Spleen (tissue), 11 donors: ENCODE measurements at regions not wholly inside any gene's neighbourhood (a gene's known extent, or its start where the extent isn't known, plus 50 kb on each side); places are given as distances from the start of the nearest gene placed in this dataset.
A peak's percentile ranks its signal among the peaks of the same experiment; 100 is the strongest.

Experiments
- DNase-seq: peaks from one replicate; pipeline ENCODE4 v3.0.0-alpha.2; 2020
- H3K27ac ChIP-seq, 8 donors: fragments of 200-600 bp; sonication (generic) in 7 of 8; 1 replicate in 4 of 8; 2 replicates in 4 of 8; pipeline versions ENCODE4 v1.5.0 to v1.8.0; 2016 to 2021; ENCODE audit warnings: inconsistent platforms in 4 of 8, mild to moderate bottlenecking in 4 of 8, moderate library complexity in 1 of 8
- H3K27me3 ChIP-seq, 7 donors: fragments of 200-600 bp; sonication (generic) in 6 of 7; replicated peaks in 1 of 7; 1 replicate in 4 of 7; 2 replicates in 3 of 7; pipeline versions ENCODE4 v1.5.0 to v1.8.0; 2016 to 2021; ENCODE audit warnings: inconsistent platforms in 3 of 7, mild to moderate bottlenecking in 1 of 7
- H3K36me3 ChIP-seq, 6 donors: fragments of 200-600 bp; sonication (generic) in 5 of 6; 1 replicate in 4 of 6; 2 replicates in 2 of 6; pipeline versions ENCODE4 v1.5.0 to v1.8.0; 2016 to 2021; ENCODE audit warnings: inconsistent platforms in 2 of 6
- H3K4me1 ChIP-seq, 6 donors: fragments of 200-600 bp; sonication (generic) in 5 of 6; 1 replicate in 3 of 6; 2 replicates in 3 of 6; pipeline versions ENCODE4 v1.5.0 to v1.8.0; 2016 to 2021; ENCODE audit warnings: inconsistent platforms in 3 of 6
- H3K4me3 ChIP-seq, 8 donors: fragments of 200-600 bp; sonication (generic) in 7 of 8; 1 replicate in 4 of 8; 2 replicates in 4 of 8; pipeline versions ENCODE4 v1.5.0 to v1.8.0; 2016 to 2021; ENCODE audit warnings: inconsistent platforms in 4 of 8, mild to moderate bottlenecking in 4 of 8, moderate library complexity in 2 of 8
- H3K9me3 ChIP-seq, 8 donors: fragments of 200-600 bp; sonication (generic) in 7 of 8; 1 replicate in 4 of 8; 2 replicates in 4 of 8; pipeline versions ENCODE4 v1.5.0 to v1.8.0; 2016 to 2021; ENCODE audit warnings: inconsistent platforms in 4 of 8
- POLR2A ChIP-seq, 3 donors: fragments of 450-650 bp; IDR thresholded peaks; one replicate each; pipeline ENCODE4 v1.5.1; 2017; ENCODE audit warnings: antibody characterized with exemption in 3 of 3, mild to moderate bottlenecking in 1 of 3
- POLR2AphosphoS5 ChIP-seq, 3 donors: sonication (generic); formaldehyde crosslinking; IDR thresholded peaks; one replicate each; pipeline ENCODE4 v1.5.1; 2017; ENCODE audit warnings: antibody characterized with exemption in 3 of 3
- WGBS, 5 donors: extraction: QIAGEN DNeasy Blood & Tissue Kit in 3 of 5; methylation state at CpG; one replicate each; pipeline versions ENCODE4 v1.1.5 to v1.1.7; 2013 to 2018; 5-methylcytosine and 5-hydroxymethylcytosine counted together
- intact Hi-C: fragments of 100-400 bp; cut with DNase I; formaldehyde crosslinking; loops from one replicate; pipeline ENCODE4 v1.15.0; 2023; ENCODE audit warnings: low total_unique reads
- TF ChIP-seq, protein P1 (sequence below), 11 experiments: fragments of 200-600 bp in 7 of 11; fragments of 450-650 bp in 4 of 11; sonication (generic) in 4 of 11; IDR thresholded peaks in 8 of 11; conservative IDR thresholded peaks in 3 of 11; 1 replicate in 7 of 11; 2 replicates in 4 of 11; pipeline versions ENCODE4 v1.4.0 to v1.8.0; 2016 to 2021; ENCODE audit warnings: antibody characterized with exemption in 11 of 11, inconsistent platforms in 4 of 11, mild to moderate bottlenecking in 1 of 11
- donor health status: healthy with polysubstance abuse.
- donor health status: DM: no; HTN: no; CAD: no; lungs with moderate emphysema.
- donor health status: DM: no; HTN: no; CAD: no.
- donor health status: Bipolar disorder and iron deficiency.
- donor health status: healthy.
- donor health status: DM: no; HTN: no; CAD: no.
- donor health status: DM: yes; HTN: yes; CAD: no.

DNA sequence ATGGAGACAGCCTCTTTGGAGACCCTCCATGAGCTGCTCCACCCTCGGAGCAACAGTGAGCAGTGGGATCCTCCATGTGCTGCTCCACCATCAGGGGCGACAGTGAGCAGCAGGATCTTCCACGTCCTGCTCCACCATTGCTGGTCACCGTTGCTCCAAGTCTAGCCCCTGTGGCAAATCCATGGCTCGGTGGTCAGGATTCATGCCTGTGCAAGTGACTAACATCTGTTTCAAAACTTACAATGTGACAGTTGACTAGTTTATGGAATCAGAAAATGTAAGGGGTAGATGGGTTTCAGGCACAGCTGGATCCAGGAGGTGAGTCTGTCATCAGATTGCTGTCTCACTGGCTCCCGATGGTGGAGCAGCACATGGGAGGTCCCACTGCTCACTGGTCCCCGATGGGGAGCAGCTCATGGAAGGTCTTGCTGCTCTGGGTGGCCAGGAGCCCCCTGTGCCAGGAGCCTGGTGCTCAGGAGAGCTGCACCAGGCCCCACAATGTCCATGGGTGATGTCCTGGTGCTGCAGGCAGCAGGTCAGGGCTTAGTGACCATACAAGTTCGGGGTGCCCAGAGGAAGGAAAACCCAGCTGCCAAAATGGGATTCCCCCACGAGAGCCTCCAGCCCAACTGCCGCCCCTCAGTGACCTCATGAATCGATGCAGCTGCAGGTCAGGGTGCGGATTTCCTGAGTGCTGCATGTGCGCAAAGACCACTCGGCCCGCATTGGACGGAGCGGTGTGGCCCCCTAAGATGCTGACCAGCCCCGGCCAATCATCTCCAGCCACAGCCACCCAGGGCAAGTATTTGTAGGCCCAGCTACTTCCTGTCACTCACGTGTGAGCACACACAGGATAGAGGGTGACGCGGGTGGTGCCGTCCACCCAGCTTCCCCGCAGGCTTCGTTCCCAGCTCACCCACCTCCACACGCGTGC, 116.5 kb upstream of the OTOS start:
- peaks cover 0 to 23% (median 5%) of the 10 kb centered on the region in 6 donors for H3K4me1 ChIP-seq
- peaks cover 0 to 3% (median 0%) of the 10 kb centered on the region in 7 donors for H3K27me3 ChIP-seq
- no peak overlapping the region for H3K27ac ChIP-seq
- peaks cover 0 to 8% (median 3%) of the 10 kb centered on the region in 8 donors for H3K9me3 ChIP-seq
- no peak overlapping the region for H3K4me3 ChIP-seq
- TF ChIP-seq POLR2A (IDR thresholded peaks at IDR 0.05) (no peak), POLR2AphosphoS5 (IDR thresholded peaks at IDR 0.05) (no peak)
- TF ChIP-seq, protein P1, sequence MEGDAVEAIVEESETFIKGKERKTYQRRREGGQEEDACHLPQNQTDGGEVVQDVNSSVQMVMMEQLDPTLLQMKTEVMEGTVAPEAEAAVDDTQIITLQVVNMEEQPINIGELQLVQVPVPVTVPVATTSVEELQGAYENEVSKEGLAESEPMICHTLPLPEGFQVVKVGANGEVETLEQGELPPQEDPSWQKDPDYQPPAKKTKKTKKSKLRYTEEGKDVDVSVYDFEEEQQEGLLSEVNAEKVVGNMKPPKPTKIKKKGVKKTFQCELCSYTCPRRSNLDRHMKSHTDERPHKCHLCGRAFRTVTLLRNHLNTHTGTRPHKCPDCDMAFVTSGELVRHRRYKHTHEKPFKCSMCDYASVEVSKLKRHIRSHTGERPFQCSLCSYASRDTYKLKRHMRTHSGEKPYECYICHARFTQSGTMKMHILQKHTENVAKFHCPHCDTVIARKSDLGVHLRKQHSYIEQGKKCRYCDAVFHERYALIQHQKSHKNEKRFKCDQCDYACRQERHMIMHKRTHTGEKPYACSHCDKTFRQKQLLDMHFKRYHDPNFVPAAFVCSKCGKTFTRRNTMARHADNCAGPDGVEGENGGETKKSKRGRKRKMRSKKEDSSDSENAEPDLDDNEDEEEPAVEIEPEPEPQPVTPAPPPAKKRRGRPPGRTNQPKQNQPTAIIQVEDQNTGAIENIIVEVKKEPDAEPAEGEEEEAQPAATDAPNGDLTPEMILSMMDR (IDR thresholded peaks at IDR 0.05 in 8 of 11, conservative IDR thresholded peaks at IDR 0.05 in 3 of 11): no peak
- 81 to 87% (median 84%) methylated on average over 16 to 26 of the region's 26 CpGs for WGBS, 5 donors
- DNase-seq: peak; percentile 52
- intact Hi-C loops: no loop called here
- H3K36me3 ChIP-seq: no peaks in the 10 kb centered on the region

DNA sequence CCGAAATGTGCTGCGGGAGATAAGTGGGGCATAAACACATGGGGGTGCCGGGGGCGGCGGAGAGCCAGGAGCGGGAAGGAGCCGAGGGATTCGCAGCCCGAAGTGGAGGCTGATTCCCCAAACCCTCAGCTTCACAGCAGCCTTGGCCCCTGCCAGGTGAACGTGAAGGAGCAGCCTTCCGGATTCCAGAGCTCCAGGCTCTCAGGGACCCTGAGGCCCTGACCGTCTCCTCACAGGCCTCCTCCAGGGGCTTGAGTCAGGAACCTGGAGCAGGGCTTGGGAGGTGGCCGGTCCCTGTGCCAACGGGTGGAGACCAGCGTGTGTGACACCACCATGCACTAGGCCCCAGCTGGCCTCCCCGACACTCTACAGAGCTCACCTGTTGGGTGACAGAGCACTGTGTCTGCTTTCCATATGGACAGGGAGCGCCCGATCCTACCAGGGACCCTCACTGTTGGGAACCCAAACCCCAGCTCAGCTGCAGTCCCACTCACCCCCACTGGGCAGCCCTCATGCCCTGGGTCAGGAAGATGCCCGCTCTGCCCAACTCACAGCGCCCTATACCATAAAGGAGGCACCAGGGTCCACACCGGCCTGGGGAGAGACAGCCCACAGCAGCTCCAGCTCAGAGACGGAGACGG, 117.6 kb upstream of the OTOS start:
- intact Hi-C loops: no loop called here
- peak; percentile 60 for DNase-seq
- WGBS, 5 donors: 86 to 96% (median 94%) methylated on average over 17 to 23 of the region's 23 CpGs
- peaks cover 0 to 19% (median 4%) of the 10 kb centered on the region in 6 donors for H3K4me1 ChIP-seq
- H3K9me3 ChIP-seq: peaks cover 2 to 19% (median 14%) of the 10 kb centered on the region in 8 donors
- TF ChIP-seq, protein P1 (IDR thresholded peaks at IDR 0.05 in 8 of 11, conservative IDR thresholded peaks at IDR 0.05 in 3 of 11): no peak
- TF ChIP-seq POLR2A (IDR thresholded peaks at IDR 0.05): no peak
- TF ChIP-seq POLR2AphosphoS5 (IDR thresholded peaks at IDR 0.05): no peak
- H3K27ac ChIP-seq: peak overlapping the region in 3 of 8 donors; percentile 70 to 77 (median 74)
- peaks cover 0 to 3% (median 0%) of the 10 kb centered on the region in 7 donors for H3K27me3 ChIP-seq
- H3K36me3 ChIP-seq: no peaks in the 10 kb centered on the region
- no peak overlapping the region for H3K4me3 ChIP-seq

DNA sequence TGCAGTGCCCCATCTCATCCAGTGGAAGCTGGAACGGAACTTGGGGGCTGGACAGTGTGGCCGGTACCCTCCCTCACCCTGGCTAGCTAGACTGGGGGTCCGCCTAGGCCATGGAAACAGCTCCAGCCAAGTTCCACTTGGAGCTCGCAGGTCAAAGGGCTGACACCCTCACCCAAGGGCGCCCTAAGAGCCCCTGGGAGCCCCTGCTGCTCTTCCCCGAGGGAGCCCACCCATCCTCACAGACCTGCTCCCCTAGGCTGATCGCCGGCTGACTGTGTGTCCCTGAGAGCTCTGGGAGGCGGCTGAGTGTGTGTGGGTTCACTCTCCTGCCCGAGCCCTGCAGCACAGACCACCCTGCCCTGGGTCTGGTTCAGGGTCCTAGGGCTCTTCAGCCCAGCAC, 118.2 kb upstream of the OTOS start:
- DNase-seq: peak; percentile 58
- TF ChIP-seq POLR2AphosphoS5 (IDR thresholded peaks at IDR 0.05) (no peak), POLR2A (IDR thresholded peaks at IDR 0.05) (no peak)
- TF ChIP-seq, protein P1 (IDR thresholded peaks at IDR 0.05 in 8 of 11, conservative IDR thresholded peaks at IDR 0.05 in 3 of 11): no peak
- H3K36me3 ChIP-seq: no peaks in the 10 kb centered on the region
- H3K27ac ChIP-seq: peak overlapping the region in 6 of 8 donors; percentile 36 to 77 (median 72)
- H3K4me3 ChIP-seq: no peak overlapping the region
- H3K4me1 ChIP-seq: peaks cover 0 to 19% (median 4%) of the 10 kb centered on the region in 6 donors
- peaks cover 2 to 25% (median 19%) of the 10 kb centered on the region in 8 donors for H3K9me3 ChIP-seq
- intact Hi-C loops: no loop called here
- peaks cover 0 to 3% (median 0%) of the 10 kb centered on the region in 7 donors for H3K27me3 ChIP-seq
- WGBS, 5 donors: 79 to 88% (median 85%) methylated on average over 8 to 10 of the region's 10 CpGs; no CpG with 5 or more reads in 1 of the 5 donors
